Mesothelial cell of epicardium (in vitro differentiated cells): ENCODE measurements at regions not wholly inside any gene's neighbourhood (a gene's known extent, or its start where the extent isn't known, plus 50 kb on each side); places are given as distances from the start of the nearest gene placed in this dataset.

Experiments used
- DNase-seq, 2 experiments: peaks; one replicate each; pipeline ENCODE4 v3.0.0; 2021; ENCODE audit warnings: low spot score in 2 of 2; ENCODE audit not compliant: unreplicated experiment in 2 of 2
- H3K27ac Mint-ChIP-seq: 2 replicates; pipeline ENCODE4 v1.8.0; 2021; ENCODE audit warnings: mixed read lengths
- H3K27me3 Mint-ChIP-seq: 2 replicates; pipeline ENCODE4 v1.8.0; 2021; ENCODE audit warnings: low read depth, mixed read lengths
- H3K36me3 Mint-ChIP-seq: 2 replicates; pipeline ENCODE4 v1.8.0; 2021; ENCODE audit warnings: mixed read lengths
- H3K4me1 Mint-ChIP-seq: 2 replicates; pipeline ENCODE4 v1.8.0; 2021; ENCODE audit warnings: mixed read lengths
- H3K4me3 Mint-ChIP-seq: 2 replicates; pipeline ENCODE4 v1.8.0; 2021; ENCODE audit warnings: mild to moderate bottlenecking, moderate library complexity, mixed read lengths
- H3K9me3 Mint-ChIP-seq: 2 replicates; pipeline ENCODE4 v1.8.0; 2021; ENCODE audit warnings: mixed read lengths
- CTCF ChIP-seq: fragments of 200-600 bp; sonication (generic); IDR thresholded peaks from one replicate; pipeline ENCODE4 v1.5.0; 2021; ENCODE audit warnings: antibody characterized with exemption; ENCODE audit not compliant: unreplicated experiment

DNA sequence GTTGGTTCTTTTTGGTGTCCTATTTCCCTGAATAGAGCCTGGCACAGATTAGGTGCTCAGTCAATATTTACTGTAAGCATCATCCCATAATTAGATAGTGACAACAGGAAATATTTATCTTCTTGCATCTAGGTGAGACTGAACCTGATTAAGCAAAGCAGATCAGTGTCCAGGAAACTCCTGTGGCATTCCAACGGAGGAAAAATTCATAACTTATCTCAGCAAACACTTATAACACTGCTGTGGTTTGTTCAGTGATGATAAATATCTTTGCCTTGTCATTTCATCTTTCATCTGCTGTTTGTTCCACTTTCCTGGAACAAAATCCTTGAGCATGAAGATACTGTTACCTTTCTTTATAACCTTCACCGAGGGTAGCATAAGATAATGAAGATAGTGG, 1160.3 kb upstream of the AUTS2 start:
- Mint-ChIP-seq H3K27ac (peak overlapping the region; percentile 27), H3K4me3 (no peak overlapping the region), H3K9me3 (peaks cover 25% of the 10 kb centered on the region), H3K36me3 (no peaks in the 10 kb centered on the region), H3K4me1 (peaks cover 51% of the 10 kb centered on the region), H3K27me3 (no peaks in the 10 kb centered on the region)
- DNase-seq = no peak
- TF ChIP-seq CTCF = no peak

GRCh38 chr7:68438811-68439210, 1159.5 kb upstream of the AUTS2 start:
- Mint-ChIP-seq H3K36me3 (no peaks in the 10 kb centered on the region), H3K27me3 (no peaks in the 10 kb centered on the region), H3K4me1 (peaks cover 45% of the 10 kb centered on the region), H3K27ac (no peak overlapping the region), H3K9me3 (peaks cover 28% of the 10 kb centered on the region), H3K4me3 (no peak overlapping the region)
- no peak for DNase-seq
- TF ChIP-seq CTCF = no peak

GRCh38 chr7:68439897-68440296, 1158.4 kb upstream of the AUTS2 start:
- H3K4me3 Mint-ChIP-seq = no peak overlapping the region
- no peaks in the 10 kb centered on the region for H3K36me3 Mint-ChIP-seq
- H3K27me3 Mint-ChIP-seq = no peaks in the 10 kb centered on the region
- H3K9me3 Mint-ChIP-seq = peaks cover 29% of the 10 kb centered on the region
- peaks cover 37% of the 10 kb centered on the region for H3K4me1 Mint-ChIP-seq
- DNase-seq = no peak
- TF ChIP-seq CTCF = no peak
- H3K27ac Mint-ChIP-seq = no peak overlapping the region

DNA sequence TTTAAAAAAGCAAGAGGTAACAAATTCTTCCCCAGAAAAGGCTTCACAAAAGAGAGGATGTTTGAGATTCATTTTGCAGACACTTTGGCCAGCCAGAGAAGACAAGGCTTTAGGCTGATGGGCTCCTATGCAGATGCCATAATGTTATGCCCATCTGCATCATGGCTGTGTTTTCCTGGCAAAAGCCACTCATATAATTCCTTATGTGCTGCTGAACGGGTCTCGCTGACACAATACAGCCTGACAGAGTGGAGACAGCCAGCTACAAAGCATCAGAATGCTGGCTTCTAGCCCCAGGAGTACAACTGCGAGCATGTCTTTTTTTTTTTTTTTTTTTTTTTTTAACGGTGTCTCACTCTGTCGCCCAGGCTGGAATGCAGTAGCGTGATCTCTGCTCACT, 1157.4 kb upstream of the AUTS2 start:
- no peak overlapping the region for H3K4me3 Mint-ChIP-seq
- H3K9me3 Mint-ChIP-seq = peaks cover 32% of the 10 kb centered on the region
- TF ChIP-seq CTCF = no peak
- no peak for DNase-seq
- peaks cover 33% of the 10 kb centered on the region for H3K4me1 Mint-ChIP-seq
- H3K27me3 Mint-ChIP-seq = no peaks in the 10 kb centered on the region
- H3K27ac Mint-ChIP-seq = no peak overlapping the region
- H3K36me3 Mint-ChIP-seq = peaks cover 3% of the 10 kb centered on the region

DNA sequence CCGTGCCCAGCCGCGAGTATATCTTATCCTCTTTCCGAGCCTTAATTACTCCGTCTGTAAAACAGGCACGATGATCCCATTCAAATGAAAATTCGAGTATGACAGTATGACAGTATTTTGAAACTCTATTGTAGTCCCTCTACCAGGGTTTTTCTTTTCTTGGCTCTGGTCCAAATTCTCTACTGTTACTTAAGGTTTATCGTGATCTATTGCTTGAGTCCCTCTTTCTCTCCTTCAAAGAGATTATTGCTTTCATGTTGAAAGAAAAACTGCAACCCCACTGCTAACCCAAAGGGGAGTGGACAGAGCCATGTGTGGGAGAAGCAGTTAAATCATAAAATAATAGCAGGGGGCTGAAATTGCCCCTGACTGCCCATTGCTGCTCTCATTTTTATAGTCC, 1156.6 kb upstream of the AUTS2 start:
- H3K27ac Mint-ChIP-seq = peak overlapping the region; percentile 62
- H3K36me3 Mint-ChIP-seq = peaks cover 3% of the 10 kb centered on the region
- peaks cover 30% of the 10 kb centered on the region for H3K4me1 Mint-ChIP-seq
- peaks cover 33% of the 10 kb centered on the region for H3K9me3 Mint-ChIP-seq
- TF ChIP-seq CTCF = no peak
- DNase-seq = no peak
- no peak overlapping the region for H3K4me3 Mint-ChIP-seq
- H3K27me3 Mint-ChIP-seq = no peaks in the 10 kb centered on the region

GRCh38 chr7:68442931-68443631, 1155.2 kb upstream of the AUTS2 start:
- no peaks in the 10 kb centered on the region for H3K27me3 Mint-ChIP-seq
- no peak overlapping the region for H3K4me3 Mint-ChIP-seq
- DNase-seq = no peak
- peaks cover 3% of the 10 kb centered on the region for H3K36me3 Mint-ChIP-seq
- TF ChIP-seq CTCF = no peak
- peaks cover 20% of the 10 kb centered on the region for H3K9me3 Mint-ChIP-seq
- H3K4me1 Mint-ChIP-seq = peaks cover 23% of the 10 kb centered on the region
- no peak overlapping the region for H3K27ac Mint-ChIP-seq
